22Rv1 (cell line): ENCODE measurements at regions not wholly inside any gene's neighbourhood (a gene's known extent, or its start where the extent isn't known, plus 50 kb on each side); places are given as distances from the start of the nearest gene placed in this dataset.

Source experiments
- H3K27ac ChIP-seq: fragments of 450-650 bp; 2 replicates; pipeline ENCODE4 v1.5.1; 2017
- ZFX ChIP-seq: fragments of 450-650 bp; IDR thresholded peaks from 2 replicates; pipeline ENCODE4 v1.6.1; 2017; ENCODE audit warnings: antibody characterized with exemption, borderline replicate concordance
- TF ChIP-seq, protein P1 (sequence below): fragments of 450-650 bp; IDR thresholded peaks from 2 replicates; pipeline ENCODE4 v1.5.1; 2017; ENCODE audit warnings: mild to moderate bottlenecking

GRCh38 chr12:104877103-104877705, 80.9 kb downstream of the SLC41A2 start:
- TF ChIP-seq ZFX: no peak
- TF ChIP-seq, protein P1, sequence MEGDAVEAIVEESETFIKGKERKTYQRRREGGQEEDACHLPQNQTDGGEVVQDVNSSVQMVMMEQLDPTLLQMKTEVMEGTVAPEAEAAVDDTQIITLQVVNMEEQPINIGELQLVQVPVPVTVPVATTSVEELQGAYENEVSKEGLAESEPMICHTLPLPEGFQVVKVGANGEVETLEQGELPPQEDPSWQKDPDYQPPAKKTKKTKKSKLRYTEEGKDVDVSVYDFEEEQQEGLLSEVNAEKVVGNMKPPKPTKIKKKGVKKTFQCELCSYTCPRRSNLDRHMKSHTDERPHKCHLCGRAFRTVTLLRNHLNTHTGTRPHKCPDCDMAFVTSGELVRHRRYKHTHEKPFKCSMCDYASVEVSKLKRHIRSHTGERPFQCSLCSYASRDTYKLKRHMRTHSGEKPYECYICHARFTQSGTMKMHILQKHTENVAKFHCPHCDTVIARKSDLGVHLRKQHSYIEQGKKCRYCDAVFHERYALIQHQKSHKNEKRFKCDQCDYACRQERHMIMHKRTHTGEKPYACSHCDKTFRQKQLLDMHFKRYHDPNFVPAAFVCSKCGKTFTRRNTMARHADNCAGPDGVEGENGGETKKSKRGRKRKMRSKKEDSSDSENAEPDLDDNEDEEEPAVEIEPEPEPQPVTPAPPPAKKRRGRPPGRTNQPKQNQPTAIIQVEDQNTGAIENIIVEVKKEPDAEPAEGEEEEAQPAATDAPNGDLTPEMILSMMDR: peak; percentile 43; the same call in 1 of the 2 replicates
- H3K27ac ChIP-seq: no peak overlapping the region

DNA sequence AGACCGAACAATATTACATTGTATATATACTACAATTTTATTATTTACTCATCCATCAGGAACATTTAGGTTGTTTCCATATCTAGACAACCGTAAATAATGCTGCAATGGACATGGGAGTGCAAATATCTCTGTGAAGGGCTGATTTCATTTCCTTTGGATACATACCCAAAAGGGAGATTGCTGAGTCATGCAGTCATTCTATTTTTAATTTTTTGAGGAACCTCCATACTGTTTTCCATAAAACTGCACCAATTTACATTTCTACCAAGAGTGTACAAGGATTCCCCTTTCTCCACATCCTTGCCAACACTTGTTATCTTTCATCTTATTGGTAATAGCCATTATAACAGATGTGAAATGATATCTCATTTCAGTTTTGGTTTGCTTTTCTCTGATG, 84.7 kb downstream of the SLC41A2 start:
- TF ChIP-seq ZFX: no peak
- TF ChIP-seq, protein P1: no peak

DNA sequence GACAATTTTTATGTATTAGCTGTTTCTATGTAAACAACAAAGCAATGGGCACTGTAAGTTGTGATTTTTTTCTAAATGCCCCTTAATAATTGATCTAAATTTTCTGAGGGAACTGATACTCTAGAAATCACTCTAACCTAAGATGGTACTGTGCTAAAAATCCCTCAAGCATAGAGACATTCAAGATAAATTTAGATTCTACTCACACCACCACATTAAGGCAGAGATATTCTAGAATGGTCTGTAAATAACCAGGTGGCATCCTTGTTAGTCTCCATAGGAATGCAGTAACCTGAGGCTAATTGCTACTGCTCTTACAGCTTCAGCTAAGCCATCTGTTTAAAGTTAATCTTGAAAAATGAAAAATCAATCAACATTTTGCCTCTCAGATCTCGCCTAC, 87.3 kb downstream of the SLC41A2 start:
- TF ChIP-seq, protein P1: no peak
- no peak for TF ChIP-seq ZFX

More for the DNA sequence above, 84.7 kb downstream of the SLC41A2 start:
- no peak overlapping the region for H3K27ac ChIP-seq

DNA sequence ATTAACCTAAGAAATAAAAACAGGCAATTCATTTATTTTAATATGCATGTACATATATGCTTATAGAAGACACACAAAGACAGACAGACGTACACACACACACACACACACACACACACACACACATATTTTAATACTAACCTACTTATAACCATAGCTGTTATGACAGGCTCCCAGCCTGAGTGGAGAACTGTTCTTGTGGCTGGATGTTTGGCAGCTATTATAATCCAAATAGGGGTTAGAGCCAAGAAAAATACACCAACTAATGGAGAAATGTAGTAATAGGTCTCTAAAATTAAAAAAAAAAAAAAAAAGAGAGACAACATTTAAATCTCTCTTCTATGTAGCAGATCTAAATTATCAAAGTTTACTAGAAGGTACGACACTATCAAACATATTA, 91.8 kb downstream of the SLC41A2 start:
- no peak for TF ChIP-seq ZFX
- TF ChIP-seq, protein P1: no peak
- no peak overlapping the region for H3K27ac ChIP-seq

More for the DNA sequence above, 87.3 kb downstream of the SLC41A2 start:
- H3K27ac ChIP-seq: no peak overlapping the region

DNA sequence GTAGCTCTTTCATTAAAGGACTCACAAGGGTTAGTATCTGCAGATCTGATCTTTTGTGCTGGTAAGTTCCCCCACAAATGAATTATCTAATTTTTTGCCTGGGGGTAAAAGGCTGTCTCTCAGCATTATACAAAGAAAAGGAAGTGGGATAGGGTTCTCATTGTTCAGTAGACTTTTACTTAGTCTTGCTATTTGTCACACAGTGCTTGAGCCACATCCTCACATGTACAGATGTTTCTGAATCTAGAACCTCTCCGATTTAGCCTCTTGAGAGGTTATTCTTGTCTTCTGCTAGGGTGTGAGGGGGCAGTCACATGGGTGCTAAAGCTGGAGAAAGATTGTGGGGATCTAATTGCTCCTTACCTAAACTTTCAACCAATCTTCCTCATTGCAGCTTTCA, 93.0 kb downstream of the SLC41A2 start:
- TF ChIP-seq, protein P1: no peak
- TF ChIP-seq ZFX: no peak
- no peak overlapping the region for H3K27ac ChIP-seq

- no peak overlapping the region for H3K27ac ChIP-seq
- TF ChIP-seq, protein P1: no peak
- no peak for TF ChIP-seq ZFX
Observed at GRCh38 chr12:104864668-104865067, 93.4 kb downstream of the SLC41A2 start.

- H3K27ac ChIP-seq: no peak overlapping the region
- TF ChIP-seq, protein P1: no peak
- TF ChIP-seq ZFX: no peak
Observed at GRCh38 chr12:104863296-104863948, 94.7 kb downstream of the SLC41A2 start.
